Loucy (cell line): ENCODE measurements at regions not wholly inside any gene's neighbourhood (a gene's known extent, or its start where the extent isn't known, plus 50 kb on each side); places are given as distances from the start of the nearest gene placed in this dataset.

ENCODE experiments used
- H2AFZ ChIP-seq: fragments of 200-600 bp; sonication (generic); 2 replicates; pipeline ENCODE4 v1.6.0; 2016; ENCODE audit warnings: antibody characterized with exemption, mild to moderate bottlenecking, low read length, moderate library complexity
- H3F3A ChIP-seq: fragments of 200-600 bp; 2 replicates; pipeline ENCODE4 v1.6.0; 2016; ENCODE audit warnings: antibody characterized with exemption, low read depth, mild to moderate bottlenecking
- H3K27me3 ChIP-seq: fragments of 200-600 bp; sonication (generic); 2 replicates; pipeline ENCODE4 v1.6.1; 2014; ENCODE audit warnings: low read length, mild to moderate bottlenecking; ENCODE audit not compliant: insufficient read depth, poor library complexity, severe bottlenecking
- H3K36me3 ChIP-seq: fragments of 200-600 bp; sonication (generic); 2 replicates; pipeline ENCODE4 v1.6.1; 2016; ENCODE audit warnings: low read length; ENCODE audit not compliant: insufficient read depth
- H3K4me1 ChIP-seq: fragments of 200-600 bp; sonication (generic); 2 replicates; pipeline ENCODE4 v1.5.1; 2014; ENCODE audit warnings: low read length, mild to moderate bottlenecking; ENCODE audit not compliant: insufficient read depth, poor library complexity, severe bottlenecking
- H3K4me2 ChIP-seq: fragments of 200-600 bp; sonication (generic); 2 replicates; pipeline ENCODE4 v1.6.0; 2014; ENCODE audit warnings: antibody characterized with exemption, low read length, low read depth, mild to moderate bottlenecking; ENCODE audit not compliant: poor library complexity, severe bottlenecking
- H3K4me3 ChIP-seq: fragments of 200-600 bp; sonication (generic); 2 replicates; pipeline ENCODE4 v1.5.1; 2014; ENCODE audit warnings: low read length, mild to moderate bottlenecking, mixed read lengths; ENCODE audit not compliant: poor library complexity, severe bottlenecking
- H3K79me2 ChIP-seq: fragments of 200-600 bp; sonication (generic); 2 replicates; pipeline ENCODE4 v1.6.1; 2014; ENCODE audit warnings: low read length; ENCODE audit not compliant: insufficient read depth
- H3K9ac ChIP-seq: fragments of 200-600 bp; sonication (generic); 2 replicates; pipeline ENCODE4 v1.6.0; 2014; ENCODE audit warnings: mild to moderate bottlenecking, low read depth, low read length, moderate library complexity; ENCODE audit not compliant: poor library complexity, severe bottlenecking
- H3K9me2 ChIP-seq: fragments of 200-600 bp; sonication (generic); replicated peaks from 2 replicates; pipeline ENCODE4 v1.6.1; 2016; ENCODE audit warnings: low read depth, low read length, mixed read lengths
- H3K9me3 ChIP-seq: fragments of 200-600 bp; sonication (generic); 2 replicates; pipeline ENCODE4 v1.6.1; 2014; ENCODE audit warnings: mild to moderate bottlenecking, antibody characterized with exemption, low read length, low read depth; ENCODE audit not compliant: insufficient read depth
- H4K20me1 ChIP-seq: fragments of 200-600 bp; sonication (generic); 2 replicates; pipeline ENCODE4 v1.6.0; 2014; ENCODE audit warnings: antibody characterized with exemption, low read length, mild to moderate bottlenecking; ENCODE audit not compliant: insufficient read depth, poor library complexity, severe bottlenecking
- CTCF ChIP-seq: fragments of 200-600 bp; sonication (generic); conservative IDR thresholded peaks from 2 replicates; pipeline ENCODE4 v1.5.1; 2014; ENCODE audit warnings: mild to moderate bottlenecking, antibody characterized with exemption, low read length
- EZH2phosphoT487 ChIP-seq: fragments of 200-600 bp; IDR thresholded peaks from 2 replicates; pipeline ENCODE4 v1.6.1; 2018; ENCODE audit warnings: antibody characterized with exemption, mild to moderate bottlenecking, moderate library complexity, borderline replicate concordance

GRCh38 chr2:235391921-235392615 lies 101.8 kb upstream of the AGAP1 start:
- H3K9me3 ChIP-seq: peaks cover 2% of the 10 kb centered on the region; the same call in 1 of the 2 replicates
- no peak overlapping the region for H3K4me3 ChIP-seq
- no peak overlapping the region for H3K9ac ChIP-seq
- no peaks in the 10 kb centered on the region for H3F3A ChIP-seq
- TF ChIP-seq EZH2phosphoT487: no peak
- no peak for TF ChIP-seq CTCF
- H3K79me2 ChIP-seq: no peaks in the 10 kb centered on the region
- no peaks in the 10 kb centered on the region for H3K36me3 ChIP-seq
- no peak overlapping the region for H2AFZ ChIP-seq
- H3K4me1 ChIP-seq: no peaks in the 10 kb centered on the region
- H3K4me2 ChIP-seq: no peak overlapping the region
- no peaks in the 10 kb centered on the region for H4K20me1 ChIP-seq
- H3K9me2 ChIP-seq: no peaks in the 10 kb centered on the region
- H3K27me3 ChIP-seq: no peaks in the 10 kb centered on the region

GRCh38 chr2:235394278-235394828 lies 99.5 kb upstream of the AGAP1 start:
- H4K20me1 ChIP-seq: no peaks in the 10 kb centered on the region
- TF ChIP-seq CTCF (no peak), EZH2phosphoT487 (no peak)
- no peaks in the 10 kb centered on the region for H3K36me3 ChIP-seq
- no peak overlapping the region for H3K9ac ChIP-seq
- no peaks in the 10 kb centered on the region for H3K79me2 ChIP-seq
- peaks cover 2% of the 10 kb centered on the region; the same call in 1 of the 2 replicates for H3K9me3 ChIP-seq
- no peak overlapping the region for H3K4me2 ChIP-seq
- no peak overlapping the region for H2AFZ ChIP-seq
- no peak overlapping the region for H3K4me3 ChIP-seq
- no peaks in the 10 kb centered on the region for H3K9me2 ChIP-seq
- no peaks in the 10 kb centered on the region for H3K4me1 ChIP-seq
- no peaks in the 10 kb centered on the region for H3F3A ChIP-seq
- H3K27me3 ChIP-seq: no peaks in the 10 kb centered on the region

GRCh38 chr2:235396071-235396846 lies 97.6 kb upstream of the AGAP1 start:
- Histone ChIP-seq H3K9me2 (no peaks in the 10 kb centered on the region), H3K4me2 (no peak overlapping the region)
- TF ChIP-seq EZH2phosphoT487 (no peak), CTCF (no peak)

More at GRCh38 chr2:235396071-235396846, 97.6 kb upstream of the AGAP1 start:
- Histone ChIP-seq H3K4me3 (no peak overlapping the region), H3K4me1 (no peaks in the 10 kb centered on the region), H3K79me2 (no peaks in the 10 kb centered on the region), H3F3A (no peaks in the 10 kb centered on the region), H3K36me3 (no peaks in the 10 kb centered on the region), H3K9ac (no peak overlapping the region), H3K9me3 (peaks cover 2% of the 10 kb centered on the region; the same call in 1 of the 2 replicates), H2AFZ (no peak overlapping the region), H3K27me3 (no peaks in the 10 kb centered on the region), H4K20me1 (no peaks in the 10 kb centered on the region)
